HepG2 (cell line): ENCODE measurements at regions not wholly inside any gene's neighbourhood (a gene's known extent, or its start where the extent isn't known, plus 50 kb on each side); places are given as distances from the start of the nearest gene placed in this dataset.

ENCODE experiments used
- ATF5 ChIP-seq: sonication (generic); formaldehyde crosslinking; IDR thresholded peaks from 2 replicates; pipeline ENCODE4 v1.4.0; 2020; ENCODE audit warnings: mild to moderate bottlenecking, low read depth, missing genetic modification reagents
- CCDC6 ChIP-seq: sonication (generic); formaldehyde crosslinking; IDR thresholded peaks from 2 replicates; pipeline ENCODE4 v1.8.1; 2022; ENCODE audit warnings: mild to moderate bottlenecking, missing genetic modification reagents, moderate library complexity
- CERS6 ChIP-seq: sonication (generic); formaldehyde crosslinking; IDR thresholded peaks from 2 replicates; pipeline ENCODE4 v1.5.0; 2020; ENCODE audit warnings: missing genetic modification reagents
- CREB3 ChIP-seq: sonication (generic); formaldehyde crosslinking; IDR thresholded peaks from 2 replicates; pipeline ENCODE4 v1.5.0; 2020; ENCODE audit warnings: missing genetic modification reagents
- DMTF1 ChIP-seq: sonication (generic); formaldehyde crosslinking; IDR thresholded peaks from 2 replicates; pipeline ENCODE4 v1.4.0; 2020; ENCODE audit warnings: mild to moderate bottlenecking, missing genetic modification reagents
- ELF3 ChIP-seq: IDR thresholded peaks from 2 replicates; pipeline ENCODE4 v1.6.1; 2016; ENCODE audit warnings: missing genetic modification reagents, missing compliant biosample characterization
- FOXA3 ChIP-seq: IDR thresholded peaks from 2 replicates; pipeline ENCODE4 v1.6.1; 2016; ENCODE audit warnings: missing genetic modification reagents, missing compliant biosample characterization
- HMG20A ChIP-seq: IDR thresholded peaks from 2 replicates; pipeline ENCODE4 v1.6.1; 2016; ENCODE audit warnings: borderline replicate concordance
- HMGA1 ChIP-seq: sonication (generic); formaldehyde crosslinking; conservative IDR thresholded peaks from 2 replicates; pipeline ENCODE4 v1.4.0; 2020; ENCODE audit warnings: missing genetic modification reagents
- HNRNPK ChIP-seq: fragments of 200-400 bp; formaldehyde crosslinking; IDR thresholded peaks from 2 replicates; pipeline ENCODE4 v1.6.1; 2018; ENCODE audit warnings: low read length, low read depth, moderate library complexity, mild to moderate bottlenecking; ENCODE audit not compliant: poor library complexity, severe bottlenecking
- NFKB2 ChIP-seq: sonication (generic); formaldehyde crosslinking; IDR thresholded peaks from 2 replicates; pipeline ENCODE4 v1.4.0; 2020; ENCODE audit warnings: missing genetic modification reagents, borderline replicate concordance
- SRY ChIP-seq: sonication (generic); formaldehyde crosslinking; IDR thresholded peaks from 2 replicates; pipeline ENCODE4 v1.8.0; 2022; ENCODE audit warnings: mild to moderate bottlenecking, missing genetic modification reagents
- TRAFD1 ChIP-seq: sonication (generic); formaldehyde crosslinking; IDR thresholded peaks from 2 replicates; pipeline ENCODE4 v1.5.1; 2020; ENCODE audit warnings: missing genetic modification reagents, mild to moderate bottlenecking, borderline replicate concordance
- ZNF276 ChIP-seq: sonication (generic); formaldehyde crosslinking; IDR thresholded peaks from 2 replicates; pipeline ENCODE4 v1.4.0; 2020; ENCODE audit warnings: mild to moderate bottlenecking, low read depth, missing genetic modification reagents
- ZNF614 ChIP-seq: IDR thresholded peaks from 2 replicates; pipeline ENCODE4 v1.6.1; 2018; ENCODE audit warnings: missing biosample characterization, missing genetic modification reagents, inconsistent platforms, borderline replicate concordance
- ZNF687 ChIP-seq: sonication (generic); formaldehyde crosslinking; IDR thresholded peaks from 2 replicates; pipeline ENCODE4 v1.5.1; 2020; ENCODE audit warnings: mild to moderate bottlenecking, missing genetic modification reagents, moderate library complexity

- no peak for TF ChIP-seq DMTF1 (CRISPR knock-in tag)
- TF ChIP-seq HNRNPK: no peak
- no peak for TF ChIP-seq ELF3 (CRISPR knock-in tag)
- no peak for TF ChIP-seq ZNF687 (CRISPR knock-in tag)
- TF ChIP-seq FOXA3 (CRISPR knock-in tag): peak; percentile 62; the same call in 1 of the 2 replicates
- TF ChIP-seq TRAFD1: no peak
- no peak for TF ChIP-seq SRY (CRISPR knock-in tag)
- TF ChIP-seq CREB3 (CRISPR knock-in tag): no peak
- TF ChIP-seq CERS6: no peak
- no peak for TF ChIP-seq ZNF276 (CRISPR knock-in tag)
- TF ChIP-seq HMGA1 (CRISPR knock-in tag): no peak
- no peak for TF ChIP-seq NFKB2 (CRISPR knock-in tag)
- TF ChIP-seq ZNF614: no peak
- no peak for TF ChIP-seq HMG20A (CRISPR knock-in tag)
- TF ChIP-seq CCDC6 (CRISPR knock-in tag): no peak
- no peak for TF ChIP-seq ATF5 (CRISPR knock-in tag)
Observed at GRCh38 chr19:24029941-24030636, 56.9 kb upstream of the ZNF254 start (continued).
